A549 (cell line): ENCODE measurements at regions not wholly inside any gene's neighbourhood (a gene's known extent, or its start where the extent isn't known, plus 50 kb on each side); places are given as distances from the start of the nearest gene placed in this dataset.

Experiments
- ATAC-seq, 2 experiments: fragments of 200-7000 bp in 1 of 2; fragments of >200 bp in 1 of 2; cut with Nextera tagmentation in 1 of 2; cut with Tn5 transposase in 1 of 2; 3 replicates each; pipeline versions ENCODE4 v1.8.0 to v1.9.1; 2018 to 2020; ENCODE audit warnings: mild to moderate bottlenecking in 1 of 2, moderate library complexity in 1 of 2
- CTCF ChIA-PET: fragments of 300-600 bp; sonication (Branson Sonifier 250); formaldehyde crosslinking; extraction: SDS; loops from one replicate; lab custom pipeline; 2021; ENCODE audit warnings: antibody characterized with exemption, inconsistent platforms; lab: Yijun Ruan, JAX
- POLR2A ChIA-PET: fragments of 350-600 bp; formaldehyde crosslinking; extraction: SDS; loops from one replicate; lab custom pipeline; 2021; ENCODE audit warnings: antibody characterized with exemption, inconsistent platforms; lab: Yijun Ruan, JAX
- DNase-seq, 2 experiments: peaks; one replicate each; pipeline versions ENCODE4 v3.0.0 to v3.0.0-alpha.2; 2011 to 2016; ENCODE audit warnings: low read depth in 1 of 2, low spot score in 1 of 2
- FAIRE-seq: peaks from 2 replicates; lab custom pipeline; 2011; peaks lifted over from hg19 to GRCh38; lab: Jason Lieb, UNC
- H3K27ac ChIP-seq, 2 experiments: fragments of >200 bp; sonication (Bioruptor Twin); formaldehyde crosslinking; 3 replicates each; pipeline ENCODE4 v1.5.1; 2016 to 2017
- H3K4me1 ChIP-seq: fragments of >200 bp; sonication (Bioruptor Twin); formaldehyde crosslinking; 3 replicates; pipeline ENCODE4 v1.6.1; 2016
- H3K4me2 ChIP-seq: fragments of >200 bp; sonication (Bioruptor Twin); formaldehyde crosslinking; 3 replicates; pipeline ENCODE4 v1.6.1; 2016
- H3K4me3 ChIP-seq: fragments of >200 bp; sonication (Bioruptor Twin); formaldehyde crosslinking; 3 replicates; pipeline ENCODE4 v1.5.1; 2016
- H3K9me3 ChIP-seq: fragments of >200 bp; sonication (Bioruptor Twin); formaldehyde crosslinking; 3 replicates; pipeline ENCODE4 v1.6.1; 2016
- BCL3 ChIP-seq: fragments of >200 bp; sonication (Bioruptor Twin); formaldehyde crosslinking; IDR thresholded peaks from 3 replicates; pipeline ENCODE4 v1.6.1; 2016
- BHLHE40 ChIP-seq: IDR thresholded peaks from 2 replicates; pipeline ENCODE4 v1.6.1; 2012; ENCODE audit warnings: low read depth, low read length, inconsistent platforms
- CBX8 ChIP-seq: fragments of 200-600 bp; sonication (generic); IDR thresholded peaks from 2 replicates; pipeline ENCODE4 v1.6.1; 2016
- CEBPB ChIP-seq, 2 experiments: fragments of >200 bp in 1 of 2; sonication (Bioruptor Twin) in 1 of 2; formaldehyde crosslinking in 1 of 2; IDR thresholded peaks; 2 replicates each; pipeline ENCODE4 v1.6.1; 2012 to 2016
- CHD2 ChIP-seq: fragments of 150-350 bp; IDR thresholded peaks from 2 replicates; pipeline ENCODE4 v1.6.1; 2014; ENCODE audit warnings: low read length; ENCODE audit not compliant: partially characterized antibody
- CHD4 ChIP-seq: fragments of 200-600 bp; sonication (generic); IDR thresholded peaks from 2 replicates; pipeline ENCODE4 v1.6.1; 2016; ENCODE audit warnings: antibody characterized with exemption, mild to moderate bottlenecking, borderline replicate concordance
- EHF ChIP-seq: fragments of 250-450 bp; sonication (Bioruptor Pico); IDR thresholded peaks from 2 replicates; pipeline ENCODE4 v1.5.0; 2020; ENCODE audit warnings: mild to moderate bottlenecking
- ELK1 ChIP-seq: fragments of 150-350 bp; IDR thresholded peaks from 2 replicates; pipeline ENCODE4 v1.6.1; 2014; ENCODE audit warnings: low read depth, mild to moderate bottlenecking, low read length
- FOSL2 ChIP-seq, 2 experiments: fragments of 450-650 bp in 1 of 2; fragments of >200 bp in 1 of 2; sonication (Bioruptor Twin) in 1 of 2; formaldehyde crosslinking; IDR thresholded peaks; 2 replicates each; pipeline versions ENCODE4 v1.5.0 to v1.6.1; 2016 to 2020; ENCODE audit warnings: mild to moderate bottlenecking in 1 of 2, moderate library complexity in 1 of 2
- FOXS1 ChIP-seq: fragments of 250-450 bp; sonication (Bioruptor Pico); IDR thresholded peaks from 2 replicates; pipeline ENCODE4 v1.5.0; 2020; ENCODE audit warnings: mild to moderate bottlenecking, moderate library complexity
- GATA3 ChIP-seq: IDR thresholded peaks from 2 replicates; pipeline ENCODE4 v1.6.1; 2012; ENCODE audit warnings: borderline replicate concordance
- HOXB13 ChIP-seq: fragments of 250-450 bp; sonication (Bioruptor Pico); IDR thresholded peaks from 2 replicates; pipeline ENCODE4 v1.5.0; 2020; ENCODE audit warnings: low read depth, mild to moderate bottlenecking, moderate library complexity
- MAX ChIP-seq: IDR thresholded peaks from 2 replicates; pipeline ENCODE4 v1.6.1; 2012
- NFE2L2 ChIP-seq: fragments of 150-350 bp; conservative IDR thresholded peaks from 2 replicates; pipeline ENCODE4 v1.6.1; 2014; ENCODE audit warnings: low read length
- NPAS2 ChIP-seq: fragments of 250-450 bp; sonication (Bioruptor Pico); IDR thresholded peaks from 2 replicates; pipeline ENCODE4 v1.8.0; 2022; ENCODE audit warnings: mild to moderate bottlenecking, moderate library complexity, borderline replicate concordance
- POLR2AphosphoS2 ChIP-seq: conservative IDR thresholded peaks from 2 replicates; pipeline ENCODE4 v1.6.1; 2012; ENCODE audit warnings: low read length, improper control_type of control experiment, inconsistent platforms
- REST ChIP-seq: fragments of 200-600 bp; sonication (generic); IDR thresholded peaks from 2 replicates; pipeline ENCODE4 v1.6.1; 2016; ENCODE audit warnings: antibody characterized with exemption, mild to moderate bottlenecking, moderate library complexity
- RFX5 ChIP-seq: fragments of 450-650 bp; IDR thresholded peaks from 2 replicates; pipeline ENCODE4 v1.7.1; 2014; ENCODE audit warnings: antibody characterized with exemption, mild to moderate bottlenecking, moderate library complexity
- RNF2 ChIP-seq: fragments of 200-600 bp; sonication (generic); IDR thresholded peaks from 2 replicates; pipeline ENCODE4 v1.6.1; 2016; ENCODE audit warnings: low read depth, mild to moderate bottlenecking, antibody characterized with exemption, moderate library complexity, borderline replicate concordance
- USF2 ChIP-seq: fragments of 450-650 bp; IDR thresholded peaks from 2 replicates; pipeline ENCODE4 v1.6.1; 2014; ENCODE audit warnings: antibody characterized with exemption
- ZSCAN20 ChIP-seq: fragments of 250-450 bp; sonication (Bioruptor Pico); IDR thresholded peaks from 2 replicates; pipeline ENCODE4 v1.8.0; 2022; ENCODE audit warnings: mild to moderate bottlenecking, moderate library complexity
- WGBS: methylation state at CpG from one replicate; pipeline ENCODE4 v1.1.6; 2017; ENCODE audit errors: missing lambda C conversion rate; 5-methylcytosine and 5-hydroxymethylcytosine counted together

- POLR2A ChIA-PET = no interaction called here
These were observed 214.5 kb downstream of the DSEL start for GRCh38 chr18:67302043-67302442.

GRCh38 chr18:67301592-67301991 is 214.9 kb downstream of the DSEL start:
- Histone ChIP-seq H3K4me3 (no peak overlapping the region), H3K27ac (no peak overlapping the region), H3K9me3 (no peaks in the 10 kb centered on the region; the same call in 2 of the 3 replicates), H3K4me2 (no peak overlapping the region), H3K4me1 (no peaks in the 10 kb centered on the region)
- ATAC-seq = no peak
- DNase-seq = no peak
- TF ChIP-seq MAX = no peak
- no peak for TF ChIP-seq CBX8
- TF ChIP-seq BCL3 = no peak
- no peak for TF ChIP-seq EHF (CRISPR knock-in tag)
- WGBS = 57% methylated on average over 1 of the region's 1 CpG
- CTCF ChIA-PET = no interaction called here
- POLR2A ChIA-PET = no interaction called here
- no peak for FAIRE-seq

More at GRCh38 chr18:67302043-67302442, 214.5 kb downstream of the DSEL start:
- CTCF ChIA-PET = no interaction called here
- Histone ChIP-seq H3K27ac (no peak overlapping the region), H3K4me1 (no peaks in the 10 kb centered on the region), H3K9me3 (no peaks in the 10 kb centered on the region; the same call in 2 of the 3 replicates), H3K4me2 (no peak overlapping the region), H3K4me3 (no peak overlapping the region)
- TF ChIP-seq RNF2 = no peak
- no peak for TF ChIP-seq EHF (CRISPR knock-in tag)
- TF ChIP-seq FOSL2 (IDR thresholded peaks at IDR 0.05) = no peak
- TF ChIP-seq FOSL2 (CRISPR knock-in tag; IDR thresholded peaks at IDR 0.05) = no peak
- TF ChIP-seq NPAS2 = no peak
- no peak for TF ChIP-seq CHD2
- TF ChIP-seq CHD4 = no peak
- TF ChIP-seq ELK1 = no peak
- no peak for TF ChIP-seq FOXS1 (CRISPR knock-in tag)
- no peak for TF ChIP-seq CEBPB (IDR thresholded peaks at IDR 0.05)
- TF ChIP-seq RFX5 = no peak
- no peak for TF ChIP-seq NFE2L2
- TF ChIP-seq HOXB13 (CRISPR knock-in tag) = no peak
- no peak for TF ChIP-seq ZSCAN20 (CRISPR knock-in tag)
- TF ChIP-seq BHLHE40 = no peak
- FAIRE-seq = no peak
- DNase-seq = no peak
- no peak for ATAC-seq
- WGBS = 52% methylated on average over 1 of the region's 1 CpG

- TF ChIP-seq NPAS2 (no peak), GATA3 (no peak)
- TF ChIP-seq, all 56 proteins: peak for 0
These were observed 216.0 kb downstream of the DSEL start for GRCh38 chr18:67300498-67300897.

GRCh38 chr18:67292814-67293213 is 223.7 kb downstream of the DSEL start:
- H3K4me3 ChIP-seq = no peak overlapping the region
- no peak for DNase-seq
- ChIA-PET POLR2A (no interaction called here), CTCF (no interaction called here)
- ATAC-seq = no peak
- no peak for FAIRE-seq
- H3K4me1 ChIP-seq = no peaks in the 10 kb centered on the region
- H3K9me3 ChIP-seq = no peaks in the 10 kb centered on the region
- H3K4me2 ChIP-seq = no peak overlapping the region
- no peak overlapping the region for H3K27ac ChIP-seq
- 12% methylated on average over 3 of the region's 3 CpGs for WGBS
- TF ChIP-seq USF2 (no peak), BCL3 (no peak), POLR2AphosphoS2 (no peak), REST (no peak), BHLHE40 (no peak)

More at GRCh38 chr18:67300498-67300897, 216.0 kb downstream of the DSEL start:
- Histone ChIP-seq H3K4me1 (no peaks in the 10 kb centered on the region), H3K4me2 (no peak overlapping the region), H3K9me3 (no peaks in the 10 kb centered on the region; the same call in 2 of the 3 replicates), H3K27ac (no peak overlapping the region), H3K4me3 (no peak overlapping the region)
- CTCF ChIA-PET = no interaction called here
- POLR2A ChIA-PET = no interaction called here
- peak in 1 of 2 experiments; percentile 9 for DNase-seq
- no peak for ATAC-seq
- FAIRE-seq = no peak
- WGBS = 72% methylated on average over 4 of the region's 4 CpGs
